ENCODE measurements at regions not wholly inside any gene's neighbourhood (a gene's known extent, or its start where the extent isn't known, plus 50 kb on each side); places are given as distances from the start of the nearest gene placed in this dataset.

DNA sequence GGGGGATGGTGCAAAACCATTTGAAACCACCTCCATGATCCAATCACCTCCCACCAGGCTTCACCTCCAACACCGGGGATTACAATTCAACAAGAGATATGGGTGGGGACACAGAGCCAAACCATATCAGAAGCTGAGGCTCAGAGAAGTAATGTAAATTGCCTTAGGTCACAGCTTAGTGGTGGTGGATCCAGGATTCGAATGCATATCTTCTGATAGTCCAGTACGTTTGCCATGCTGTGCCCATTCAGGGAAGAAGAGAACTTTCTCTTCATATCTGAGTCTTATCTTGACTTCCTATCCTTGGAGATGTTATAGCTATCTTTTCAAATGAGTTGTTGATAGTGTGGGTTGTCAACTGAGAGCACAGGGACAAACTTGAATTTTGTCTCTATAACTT lies 325.5 kb downstream of the ZIC3 start:
- TF ChIP-seq, protein P1, sequence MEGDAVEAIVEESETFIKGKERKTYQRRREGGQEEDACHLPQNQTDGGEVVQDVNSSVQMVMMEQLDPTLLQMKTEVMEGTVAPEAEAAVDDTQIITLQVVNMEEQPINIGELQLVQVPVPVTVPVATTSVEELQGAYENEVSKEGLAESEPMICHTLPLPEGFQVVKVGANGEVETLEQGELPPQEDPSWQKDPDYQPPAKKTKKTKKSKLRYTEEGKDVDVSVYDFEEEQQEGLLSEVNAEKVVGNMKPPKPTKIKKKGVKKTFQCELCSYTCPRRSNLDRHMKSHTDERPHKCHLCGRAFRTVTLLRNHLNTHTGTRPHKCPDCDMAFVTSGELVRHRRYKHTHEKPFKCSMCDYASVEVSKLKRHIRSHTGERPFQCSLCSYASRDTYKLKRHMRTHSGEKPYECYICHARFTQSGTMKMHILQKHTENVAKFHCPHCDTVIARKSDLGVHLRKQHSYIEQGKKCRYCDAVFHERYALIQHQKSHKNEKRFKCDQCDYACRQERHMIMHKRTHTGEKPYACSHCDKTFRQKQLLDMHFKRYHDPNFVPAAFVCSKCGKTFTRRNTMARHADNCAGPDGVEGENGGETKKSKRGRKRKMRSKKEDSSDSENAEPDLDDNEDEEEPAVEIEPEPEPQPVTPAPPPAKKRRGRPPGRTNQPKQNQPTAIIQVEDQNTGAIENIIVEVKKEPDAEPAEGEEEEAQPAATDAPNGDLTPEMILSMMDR (IDR thresholded peaks at IDR 0.05): no peak
- TF ChIP-seq POLR2A (IDR thresholded peaks at IDR 0.05) (no peak), POLR2AphosphoS5 (IDR thresholded peaks at IDR 0.05) (no peak), EP300 (IDR thresholded peaks at IDR 0.05) (no peak)
